HG03432 (cell line): ENCODE measurements at regions not wholly inside any gene's neighbourhood (a gene's known extent, or its start where the extent isn't known, plus 50 kb on each side); places are given as distances from the start of the nearest gene placed in this dataset.

Source experiments
- ATAC-seq: cut with Tn5 transposase; IDR thresholded peaks from one replicate; pipeline ENCODE4 v1.9.1; 2021; ENCODE audit warnings: mild to moderate bottlenecking, moderate library complexity; ENCODE audit not compliant: unreplicated experiment

DNA sequence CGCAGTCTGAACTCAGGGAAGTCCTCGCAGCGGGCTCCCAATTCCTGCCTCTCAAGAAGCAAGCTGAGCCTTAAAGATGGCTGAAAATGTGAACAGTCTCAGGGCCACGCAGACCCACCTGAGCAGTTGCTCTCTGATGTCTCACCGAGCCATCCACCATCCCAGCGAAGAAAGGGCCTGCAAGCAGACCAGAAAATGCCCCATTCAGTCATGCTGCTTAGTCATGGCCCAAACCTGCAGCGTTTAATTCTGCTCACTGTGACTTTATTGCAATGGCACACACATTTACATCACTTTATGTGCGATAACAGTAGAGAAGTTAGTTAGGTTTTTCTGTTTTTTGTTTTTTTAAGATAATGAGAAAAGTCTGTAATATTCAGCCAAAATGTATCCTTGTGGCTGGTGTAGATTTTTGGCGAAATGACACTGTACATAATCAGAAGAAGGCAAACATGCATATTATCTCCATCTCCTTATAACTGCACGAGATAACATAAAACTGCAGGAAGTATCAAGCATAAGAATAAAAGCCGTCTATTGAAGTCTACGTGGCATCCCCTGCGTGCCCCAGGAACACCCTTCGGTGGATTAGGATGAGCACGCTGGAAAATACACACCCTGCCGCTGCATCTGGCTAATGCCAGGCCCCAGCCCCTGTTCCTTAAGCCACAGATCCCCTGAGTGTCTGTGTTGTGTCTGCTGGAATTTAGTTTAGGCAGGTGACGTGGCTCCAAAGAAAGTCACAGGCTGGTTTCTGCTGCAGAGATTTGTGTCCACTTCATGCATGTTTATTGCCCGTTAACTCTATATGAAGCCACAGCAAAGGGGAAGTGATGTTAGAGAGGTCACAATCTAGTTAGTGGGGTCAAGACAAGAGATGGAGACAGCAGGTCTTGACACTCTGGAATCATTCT, 119.8 kb upstream of the IRF2BP2 start:
- ATAC-seq, result no peak

DNA sequence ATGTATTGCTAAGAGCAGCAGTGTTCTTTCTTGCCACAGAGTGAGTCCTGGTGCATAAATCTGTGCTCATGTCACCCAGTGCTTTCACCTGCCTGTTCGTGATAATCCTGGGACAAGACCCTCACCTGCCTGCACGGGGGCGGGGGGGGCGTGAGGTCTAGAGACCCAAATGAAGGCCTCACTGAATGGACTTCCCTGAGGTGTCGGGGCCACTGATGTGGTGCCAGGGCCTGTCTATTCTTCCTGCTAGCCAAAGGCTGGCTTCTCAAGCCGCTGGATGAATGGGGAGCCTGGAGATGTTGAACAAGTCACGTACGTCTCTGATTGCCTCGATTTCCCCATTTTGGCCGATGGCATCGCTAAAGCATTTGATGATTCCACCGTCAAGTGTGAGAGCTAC, 118.8 kb upstream of the IRF2BP2 start:
- ATAC-seq, result no peak

DNA sequence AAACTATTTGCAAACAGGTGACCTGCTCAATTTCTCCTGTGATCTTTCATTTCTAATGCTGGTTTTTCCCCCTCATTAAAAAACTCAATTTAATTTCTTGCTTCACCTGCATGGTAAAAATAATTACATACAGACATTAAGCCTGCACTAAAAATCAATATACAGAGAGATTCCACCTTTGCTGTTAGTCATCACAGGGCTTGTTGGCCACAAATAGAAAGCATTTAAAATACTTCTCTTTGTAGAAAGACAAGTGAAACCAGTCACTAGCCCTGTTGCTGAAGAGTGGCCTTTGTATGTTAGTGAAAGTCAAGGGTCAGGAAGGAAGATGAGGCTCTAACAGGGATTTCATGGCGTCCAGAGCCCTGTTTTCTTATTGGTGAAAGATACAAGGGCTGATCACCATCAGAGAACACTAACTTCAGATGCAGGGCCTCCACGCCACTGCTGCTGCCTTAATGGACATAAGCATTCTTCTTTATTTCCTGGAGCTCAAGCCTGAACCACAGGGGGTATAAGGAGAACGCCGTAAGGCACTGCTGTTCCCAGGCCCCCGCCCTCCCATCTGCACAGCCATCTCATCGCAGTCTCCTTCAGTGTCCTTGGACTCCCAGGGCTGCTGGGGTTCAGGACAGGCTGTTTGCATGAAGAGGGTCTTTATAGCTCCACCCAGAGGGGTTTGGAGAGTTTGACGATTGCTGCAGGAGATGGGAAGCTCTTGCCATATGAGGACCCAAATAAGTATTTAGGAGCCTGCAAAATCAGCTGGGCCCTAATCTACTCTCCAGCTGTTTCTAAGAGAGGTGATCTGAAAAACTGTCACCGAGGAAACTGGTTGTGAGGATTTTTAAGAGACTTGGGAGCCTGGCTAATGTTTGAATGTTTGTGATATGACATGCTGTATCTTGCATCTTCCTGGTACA, 117.3 kb upstream of the IRF2BP2 start:
- peak; percentile 28 for ATAC-seq

DNA sequence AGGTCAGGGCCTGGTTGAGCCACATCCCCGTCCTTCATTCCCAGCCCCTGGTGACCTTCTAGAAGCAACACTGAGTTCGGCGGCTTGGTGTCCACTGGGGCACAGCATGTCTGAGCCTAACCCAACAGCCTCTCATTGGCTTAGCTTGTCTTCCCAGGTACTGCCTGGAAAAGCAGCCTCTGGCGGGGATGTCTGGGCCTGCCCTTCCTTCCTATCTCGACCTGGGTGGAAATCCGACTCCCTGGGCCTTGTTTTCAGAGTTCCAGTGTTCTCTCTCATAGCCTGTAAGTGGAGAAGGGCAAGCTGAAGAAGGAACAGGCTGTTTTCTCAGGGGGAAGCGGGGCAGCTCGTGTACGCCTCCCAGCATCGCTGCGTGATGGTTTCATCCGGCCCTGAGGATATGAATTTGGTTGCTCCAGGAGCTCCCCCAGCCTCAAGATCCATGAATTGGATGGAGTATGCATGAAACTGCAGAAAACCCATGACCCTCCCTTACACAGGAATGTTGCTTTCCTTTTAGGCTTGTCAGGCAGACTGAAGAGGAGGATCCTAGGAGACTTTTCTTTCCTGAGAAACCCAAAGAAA, 116.5 kb upstream of the IRF2BP2 start:
- no peak for ATAC-seq

DNA sequence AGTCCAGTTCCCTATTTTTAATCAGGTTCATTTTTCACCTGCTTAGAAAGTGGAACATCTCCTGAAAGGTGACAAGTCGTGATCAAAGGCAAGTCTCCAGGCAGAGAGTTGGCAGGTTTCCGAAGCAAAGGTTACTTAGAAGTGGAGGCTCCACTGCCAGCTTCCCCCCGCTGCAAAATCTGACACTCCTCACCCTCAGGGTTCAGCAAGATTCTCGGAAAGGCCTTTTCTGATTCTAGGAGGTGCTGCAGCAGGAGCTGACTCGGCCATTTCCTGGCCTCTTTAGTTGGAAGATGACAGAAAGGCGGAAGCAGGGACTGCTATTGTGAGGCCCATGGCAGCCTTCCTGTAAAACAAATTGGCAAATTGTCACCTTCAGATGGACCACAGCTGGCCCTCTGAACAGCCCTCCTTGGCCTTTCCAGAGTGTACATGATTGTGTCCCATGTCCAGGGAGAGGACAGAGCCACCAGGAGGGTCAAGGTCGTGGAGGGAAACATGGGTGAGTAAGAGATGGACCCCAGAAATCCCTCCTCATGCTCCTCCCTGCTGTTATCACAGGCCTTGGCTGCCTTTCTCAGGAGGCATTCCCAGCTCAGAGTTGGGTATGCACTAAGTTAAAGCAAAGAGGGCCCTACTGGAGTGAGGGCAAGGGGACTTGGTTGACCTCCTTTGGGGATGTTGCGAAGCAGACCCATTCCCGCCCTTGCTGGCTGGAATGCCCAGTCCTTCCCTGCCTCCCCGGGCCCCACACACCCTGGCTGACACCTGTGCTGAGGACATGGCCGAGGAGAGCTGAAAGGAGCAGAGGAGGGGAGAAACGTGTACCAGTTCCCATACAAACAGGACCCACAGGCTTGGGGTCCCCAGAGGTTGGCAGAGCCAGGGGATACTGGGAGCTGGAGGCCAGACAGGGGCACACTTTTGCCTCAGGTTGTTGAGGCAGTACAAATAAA, 115.5 kb upstream of the IRF2BP2 start:
- ATAC-seq, result no peak

DNA sequence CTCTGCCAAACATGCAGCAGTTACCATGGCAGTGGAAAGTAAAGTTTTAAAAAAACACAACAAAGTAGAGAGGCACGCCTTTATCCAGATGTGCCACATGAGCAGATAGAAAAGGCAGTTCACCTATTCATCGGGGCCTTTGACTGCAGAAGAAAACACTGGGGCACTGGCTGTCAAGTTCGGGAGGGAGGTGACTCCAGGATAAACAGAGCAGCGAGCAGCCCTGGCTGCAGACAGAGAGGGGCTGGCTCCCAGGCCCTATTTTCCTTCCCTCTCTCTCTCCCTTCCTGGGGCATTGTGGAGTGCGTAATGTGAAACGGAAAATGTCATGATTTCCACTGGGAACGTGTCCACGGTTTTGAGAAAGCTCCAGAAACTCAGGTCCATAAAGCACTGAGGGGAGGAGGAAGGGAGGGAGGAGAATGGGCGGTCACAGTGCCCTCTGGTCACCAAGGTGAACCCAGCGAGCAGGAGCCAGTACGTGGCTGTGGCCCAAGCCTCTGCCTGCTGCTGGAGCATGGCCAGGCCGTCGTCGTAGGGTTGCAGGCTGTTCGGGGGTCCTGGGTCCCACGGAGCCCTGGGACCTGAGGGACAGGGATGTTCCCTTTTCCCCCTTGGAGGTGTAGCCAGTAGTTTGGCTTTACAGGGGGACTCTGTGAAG, 114.7 kb upstream of the IRF2BP2 start:
- ATAC-seq, result peak; percentile 24

DNA sequence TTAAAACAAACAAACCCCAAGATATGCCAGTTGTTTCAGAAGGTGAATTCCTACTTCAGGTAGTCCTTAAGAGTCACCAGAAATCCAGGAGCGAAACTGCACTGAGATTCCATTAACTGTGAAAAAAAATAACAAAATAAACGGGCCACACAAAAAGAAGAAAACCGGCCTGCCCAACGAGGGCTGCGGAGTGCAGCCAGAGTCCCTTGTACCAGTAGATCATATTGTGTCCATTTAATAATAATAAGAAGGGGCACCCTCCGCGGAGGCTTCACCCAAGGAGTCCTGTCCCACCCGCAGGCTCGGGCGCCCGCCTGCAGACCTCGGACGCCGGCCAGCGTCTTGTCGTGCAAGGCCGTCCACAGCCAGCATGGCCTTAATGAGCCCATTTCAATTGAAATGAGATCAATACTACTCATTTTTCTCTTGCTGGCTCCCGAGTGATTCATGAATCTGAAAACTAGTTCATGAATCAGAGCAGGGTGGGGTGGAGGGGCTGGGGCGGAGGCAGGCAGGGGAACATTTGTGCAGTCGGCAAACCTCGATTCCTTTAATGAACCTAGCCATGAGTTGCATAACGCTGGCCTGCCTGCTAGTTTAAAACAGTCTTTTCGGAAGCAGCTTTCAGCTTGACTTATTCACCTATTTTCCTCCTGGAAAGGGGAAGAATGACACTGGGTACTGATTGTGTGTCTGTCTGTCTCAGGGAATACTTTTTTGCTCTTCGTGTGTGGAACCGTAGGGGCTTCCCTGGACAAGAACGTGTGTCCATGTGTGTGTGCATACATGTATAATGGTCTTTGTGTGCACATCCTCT, 113.1 kb upstream of the IRF2BP2 start:
- ATAC-seq, result no peak

DNA sequence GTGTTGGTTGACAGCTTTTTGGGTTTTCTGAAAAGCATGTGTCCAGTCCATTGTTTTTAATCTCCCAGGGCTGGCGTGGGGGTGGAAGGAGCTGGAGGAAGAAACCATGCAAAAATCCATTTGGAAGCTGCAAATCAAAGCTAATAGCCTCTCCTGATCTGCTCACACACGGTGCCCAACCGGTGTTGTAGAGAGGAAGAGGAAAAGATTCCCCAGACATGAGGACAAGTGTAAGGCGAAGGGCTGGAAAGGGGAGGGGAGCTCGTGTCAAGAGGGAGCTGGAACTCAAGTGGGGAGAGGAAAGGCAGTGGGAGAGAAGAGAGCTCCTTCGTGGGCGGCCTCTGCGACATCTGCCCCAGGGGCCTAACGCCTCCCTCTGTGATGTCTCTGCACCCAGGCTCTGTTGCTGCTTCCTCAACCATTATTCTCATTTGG, 112.3 kb upstream of the IRF2BP2 start:
- no peak for ATAC-seq

DNA sequence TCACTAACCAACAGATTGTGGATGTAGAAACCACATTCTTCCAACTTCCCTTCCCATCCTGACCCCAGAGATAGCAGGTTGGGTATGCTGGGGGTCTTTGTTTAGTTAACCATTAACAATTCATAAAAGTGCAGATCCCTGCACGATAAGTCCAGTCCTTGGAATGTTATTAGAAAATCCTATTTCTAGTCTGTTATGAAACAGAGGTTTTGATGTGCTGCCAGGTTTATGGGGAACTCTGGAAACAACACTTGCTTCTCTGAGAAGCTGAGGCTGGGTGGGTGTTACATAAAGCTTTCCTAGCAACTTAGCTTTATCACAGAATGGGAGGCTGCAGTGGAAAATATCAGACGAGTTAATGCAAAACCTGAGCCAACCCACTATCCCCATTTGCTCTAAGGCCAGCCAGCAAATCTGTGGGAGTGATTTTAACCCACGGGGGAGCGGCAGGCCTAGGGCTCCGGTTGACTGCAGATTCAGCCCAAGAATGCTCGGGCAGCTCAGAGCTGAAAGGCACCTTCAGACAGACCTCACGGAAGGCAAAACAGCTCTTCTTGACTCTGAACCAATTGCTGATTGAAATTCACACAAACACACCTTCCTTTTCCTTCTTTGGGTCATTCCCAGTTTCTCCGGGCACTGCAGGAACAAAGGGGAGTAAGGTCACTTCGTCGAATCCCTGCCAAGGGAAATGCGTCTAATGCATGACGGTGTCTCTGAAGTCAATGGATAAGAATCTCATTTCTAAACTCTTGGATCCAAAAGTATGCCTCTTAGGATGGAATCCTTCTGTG, 111.7 kb upstream of the IRF2BP2 start:
- ATAC-seq, result no peak

DNA sequence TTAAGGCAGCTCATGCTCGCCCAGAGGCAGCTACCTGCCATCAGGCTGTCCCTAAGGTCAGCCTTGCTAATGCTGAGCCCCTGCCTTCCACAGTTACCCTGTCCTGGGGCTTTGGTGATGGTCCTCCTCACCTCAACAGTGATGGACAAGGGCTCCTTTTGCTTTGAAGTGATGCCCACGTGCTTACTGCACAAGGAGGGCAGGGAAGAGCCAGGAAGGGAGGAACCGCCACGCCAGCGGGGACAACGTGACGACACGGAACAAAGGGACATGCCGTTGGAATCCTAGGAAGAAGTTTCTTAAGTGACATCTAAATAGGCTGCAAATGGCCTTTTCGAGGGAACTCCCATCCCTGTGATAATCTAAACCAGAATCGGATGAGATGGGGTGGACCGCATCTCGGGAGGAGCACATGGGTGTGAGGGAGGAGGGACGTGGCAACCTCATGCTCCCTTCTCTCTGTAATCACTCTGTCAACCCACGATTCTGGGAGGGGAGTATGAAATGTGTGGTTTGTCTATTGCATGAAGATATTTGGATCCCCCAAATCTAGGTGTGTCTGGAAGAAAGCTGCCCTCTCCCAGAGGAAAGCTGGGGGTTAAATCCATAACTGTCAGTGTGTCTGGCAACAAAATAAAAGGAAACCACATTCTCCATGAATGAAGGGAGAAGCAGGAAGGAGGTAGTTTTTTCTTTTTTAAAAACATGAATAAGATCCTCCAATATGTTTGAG, 110.9 kb upstream of the IRF2BP2 start:
- no peak for ATAC-seq

DNA sequence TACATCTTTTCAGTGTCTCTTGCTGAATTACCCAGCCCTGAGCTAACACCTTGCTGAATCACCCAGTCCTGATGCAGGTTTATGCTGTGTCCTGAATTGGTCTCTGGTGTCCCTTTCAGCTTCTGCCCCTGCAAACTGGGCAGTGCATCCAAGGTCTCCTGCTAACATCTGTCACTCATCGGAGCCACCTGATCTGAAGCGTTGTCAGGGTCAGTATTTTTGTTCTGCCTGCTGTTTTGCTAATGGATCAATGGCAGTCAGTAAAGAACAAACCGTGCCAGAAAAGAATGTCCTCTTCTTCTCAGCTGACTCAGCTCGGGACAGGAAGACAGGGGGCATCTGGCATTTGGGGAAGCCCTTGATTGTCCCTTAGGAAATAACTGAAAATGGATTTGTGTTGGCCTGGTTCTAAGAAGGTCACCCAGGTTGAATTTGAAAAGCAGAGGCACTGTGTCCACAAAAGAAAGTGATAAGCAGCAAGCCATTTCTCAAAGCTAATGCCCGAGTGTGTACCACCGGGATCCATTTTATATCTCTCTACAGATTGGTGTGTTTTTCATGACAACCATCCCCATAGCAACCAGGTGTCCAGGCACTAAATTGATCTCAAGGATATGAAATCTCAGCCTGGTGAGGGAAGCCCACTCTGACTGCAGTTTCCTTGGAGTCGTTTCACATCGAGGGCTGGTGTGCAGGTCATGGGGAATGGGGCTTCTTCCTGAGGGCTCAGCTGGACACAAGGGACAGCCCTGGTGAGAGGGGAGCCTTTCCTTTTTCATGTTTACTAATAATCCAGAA, 109.7 kb upstream of the IRF2BP2 start:
- no peak for ATAC-seq

DNA sequence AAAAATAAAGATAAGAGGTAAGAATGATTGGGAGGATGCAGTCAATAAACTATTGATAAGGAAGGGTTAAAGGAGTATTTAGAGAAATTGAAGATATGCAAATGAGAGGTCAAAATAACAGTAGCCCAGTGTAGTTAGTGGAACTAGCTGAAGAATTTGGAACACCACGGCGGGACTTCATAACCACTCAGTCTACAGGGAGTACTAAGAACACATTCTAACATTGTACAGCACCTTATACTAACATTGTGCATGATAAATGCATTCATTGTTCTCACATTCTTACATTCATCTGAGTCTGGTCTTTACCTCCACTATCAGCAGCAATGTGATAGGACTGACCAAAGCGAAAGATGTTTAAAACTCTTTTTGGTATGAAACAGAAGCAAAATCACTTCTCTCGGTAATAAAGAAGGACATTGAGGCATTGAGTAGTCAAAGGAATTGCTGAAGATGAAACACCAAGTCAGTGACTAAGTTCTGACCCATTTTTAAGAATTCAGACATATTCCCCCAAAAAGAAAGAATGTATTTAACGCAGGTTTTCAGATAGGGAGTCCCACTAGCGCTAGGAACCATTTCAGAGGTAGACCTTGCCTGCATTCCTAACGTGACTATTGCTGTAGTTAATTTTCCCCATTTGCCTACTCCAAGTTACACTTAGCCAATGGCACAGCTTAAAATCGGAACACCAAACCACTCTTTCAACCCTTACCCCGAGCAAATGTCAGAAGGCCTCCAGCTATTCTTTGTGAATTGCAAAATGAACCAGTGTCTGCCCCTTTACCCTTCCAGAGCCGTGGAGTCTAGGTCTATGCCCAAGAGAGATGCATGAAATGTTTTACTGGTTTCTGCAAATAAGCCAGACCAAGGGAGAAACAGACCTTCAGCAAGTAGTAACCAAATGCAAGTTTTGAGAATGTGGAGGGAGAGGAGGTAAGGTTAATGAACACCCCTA, 108.8 kb upstream of the IRF2BP2 start:
- ATAC-seq, result no peak

DNA sequence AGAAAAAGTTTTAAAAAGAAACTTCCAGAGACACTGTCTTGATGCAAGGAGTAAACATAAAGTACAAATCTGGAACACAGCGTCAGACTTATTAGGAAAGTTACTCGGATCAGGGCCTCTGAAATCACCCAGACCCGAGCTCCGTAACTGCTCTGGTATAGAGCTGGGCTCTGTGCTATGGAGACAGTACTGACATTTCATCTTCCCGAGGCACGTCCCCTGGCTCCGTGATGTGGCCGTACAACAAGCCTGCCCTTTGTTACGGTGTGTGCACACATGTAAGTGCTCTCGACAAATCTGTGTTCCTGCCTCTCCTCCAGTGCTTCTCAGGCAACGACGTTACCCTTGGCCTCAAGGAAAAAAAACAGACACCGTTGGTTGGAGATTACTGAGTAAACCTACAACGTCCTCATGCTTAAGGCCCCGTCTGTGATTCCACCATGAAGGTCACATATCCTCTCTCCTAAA, 107.0 kb upstream of the IRF2BP2 start:
- ATAC-seq, result no peak

DNA sequence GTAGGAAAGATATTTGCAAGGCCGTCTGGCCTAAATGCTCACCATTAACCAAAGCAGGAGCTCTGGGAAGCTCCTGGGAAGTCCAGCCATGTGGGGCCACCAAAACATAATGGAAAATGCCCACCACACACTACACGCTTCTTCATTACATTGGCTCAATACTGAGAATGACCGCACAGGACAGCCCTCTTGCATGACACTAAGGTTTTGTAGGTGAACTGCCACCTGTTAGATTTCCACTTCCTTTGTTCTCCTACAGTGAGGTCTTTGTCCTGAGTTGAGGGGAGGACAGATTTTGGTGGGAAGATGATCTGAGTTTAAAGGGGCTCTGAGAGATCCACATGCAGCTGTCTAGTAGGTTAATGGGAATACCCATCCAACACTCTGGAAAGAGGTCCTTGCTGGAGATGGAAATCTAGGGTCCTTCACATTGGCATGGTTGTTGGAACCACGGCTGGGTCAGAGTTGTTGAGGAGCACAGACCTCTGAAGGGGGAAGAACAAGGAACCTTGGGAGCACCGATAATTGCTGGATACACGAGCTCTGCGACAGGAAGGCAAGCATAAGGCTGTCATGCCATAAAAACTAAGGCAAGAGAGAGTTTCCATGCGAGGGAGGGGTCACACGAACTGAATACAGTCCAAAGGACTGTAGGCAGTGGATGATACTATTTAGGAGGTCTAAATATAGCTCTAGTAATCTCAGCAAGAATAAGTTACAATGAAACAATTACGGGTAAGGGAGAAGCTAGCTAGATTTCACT, 105.5 kb upstream of the IRF2BP2 start:
- no peak for ATAC-seq

DNA sequence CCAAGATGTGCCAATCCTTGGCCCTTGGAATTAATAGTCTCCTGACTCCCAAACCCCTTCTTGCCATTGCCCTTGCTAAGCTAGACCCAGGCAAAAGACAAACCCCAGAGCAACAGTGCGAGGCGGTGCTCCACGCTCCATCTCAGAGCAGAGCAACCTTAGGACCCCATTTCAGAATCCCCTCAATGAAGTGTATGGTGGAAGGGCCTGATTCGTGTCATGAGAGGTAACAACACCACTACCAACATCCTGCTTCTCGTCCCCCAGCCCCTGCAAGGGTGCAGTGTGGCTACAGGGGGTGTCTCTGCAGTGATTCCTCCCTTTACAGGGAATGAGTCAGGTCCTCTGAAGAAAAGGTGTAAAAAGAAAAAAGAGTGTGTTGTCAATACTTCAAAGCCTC, 103.9 kb upstream of the IRF2BP2 start:
- no peak for ATAC-seq
